SK-N-SH (cell line): ENCODE measurements at regions not wholly inside any gene's neighbourhood (a gene's known extent, or its start where the extent isn't known, plus 50 kb on each side); places are given as distances from the start of the nearest gene placed in this dataset.
"Not testable (repeated sequence)": the region's sequence is repeated elsewhere in the genome, so short reads cannot be mapped to it uniquely, and the experiment has no call there.

ENCODE experiments used
- CTCF ChIA-PET: fragments of 300-600, 350-600 bp; formaldehyde crosslinking; extraction: SDS; loops from one replicate; lab custom pipeline; 2021; lab: Yijun Ruan, JAX
- POLR2A ChIA-PET: fragments of 350-600 bp; sonication (Branson Sonifier 250); formaldehyde crosslinking; extraction: SDS; loops from one replicate; lab custom pipeline; 2020; ENCODE audit warnings: antibody characterized with exemption, inconsistent platforms; lab: Yijun Ruan, JAX
- DNase-seq: peaks from one replicate; pipeline ENCODE4 v3.0.0; 2012
- H2AFZ ChIP-seq: fragments of 200-600 bp; sonication (generic); 2 replicates; pipeline ENCODE4 v1.8.1; 2016; ENCODE audit warnings: antibody characterized with exemption, mild to moderate bottlenecking, low read depth
- H3F3A ChIP-seq: fragments of 200-600 bp; sonication (generic); replicated peaks from 2 replicates; pipeline ENCODE3; 2016; ENCODE audit warnings: antibody characterized with exemption, mild to moderate bottlenecking; ENCODE audit not compliant: insufficient read depth
- H3K27ac ChIP-seq, 2 experiments: fragments of 200-500 bp in 1 of 2; fragments of 200-600 bp in 1 of 2; sonication (Bioruptor generic) in 1 of 2; sonication (generic), shearing (Covaris generic) in 1 of 2; 2 replicates each; pipeline versions ENCODE4 v1.5.1 to v1.6.1; 2014 to 2016; ENCODE audit warnings: low read depth in 2 of 2, inconsistent platforms in 1 of 2, low read length in 1 of 2, mild to moderate bottlenecking in 1 of 2, mixed read lengths in 1 of 2
- H3K27me3 ChIP-seq: fragments of 200-600 bp; sonication (generic), shearing (Covaris generic); 2 replicates; pipeline ENCODE4 v1.6.1; 2016; ENCODE audit warnings: mixed run types; ENCODE audit not compliant: insufficient read depth
- H3K36me3 ChIP-seq, 2 experiments: fragments of 200-500 bp in 1 of 2; fragments of 200-600 bp in 1 of 2; sonication (Bioruptor generic) in 1 of 2; sonication (generic) in 1 of 2; replicated peaks in 1 of 2; 2 replicates each; pipeline versions ENCODE3 to v1.5.1; 2014 to 2016; ENCODE audit warnings: low read length in 1 of 2, mild to moderate bottlenecking in 1 of 2; ENCODE audit not compliant: insufficient read depth in 2 of 2, control insufficient read depth in 1 of 2
- H3K4me1 ChIP-seq, 2 experiments: fragments of 200-500 bp in 1 of 2; fragments of 200-600 bp in 1 of 2; sonication (Bioruptor generic) in 1 of 2; sonication (generic), shearing (Covaris generic) in 1 of 2; 2 replicates each; pipeline versions ENCODE4 v1.5.1 to v1.6.1; 2014 to 2016; ENCODE audit warnings: low read depth in 1 of 2, low read length in 1 of 2, mixed run types in 1 of 2; ENCODE audit not compliant: insufficient read depth in 2 of 2, control insufficient read depth in 1 of 2
- H3K4me2 ChIP-seq: fragments of 200-600 bp; sonication (generic), shearing (Covaris generic); 2 replicates; pipeline ENCODE4 v1.6.1; 2017; ENCODE audit warnings: mixed run types
- H3K4me3 ChIP-seq, 2 experiments: fragments of 200-500 bp in 1 of 2; fragments of 200-600 bp in 1 of 2; sonication (Bioruptor generic) in 1 of 2; sonication (generic), shearing (Covaris generic) in 1 of 2; 2 replicates each; pipeline versions ENCODE4 v1.5.1 to v1.8.1; 2014 to 2016; ENCODE audit warnings: low read depth in 2 of 2, inconsistent platforms in 1 of 2, low read length in 1 of 2, mild to moderate bottlenecking in 1 of 2, mixed read lengths in 1 of 2, moderate library complexity in 1 of 2
- H3K79me2 ChIP-seq: fragments of 200-600 bp; sonication (generic); 2 replicates; pipeline ENCODE4 v1.8.1; 2017; ENCODE audit warnings: mild to moderate bottlenecking; ENCODE audit not compliant: insufficient read depth
- H3K9ac ChIP-seq: fragments of 200-600 bp; sonication (generic); 2 replicates; pipeline ENCODE4 v1.6.1; 2017; ENCODE audit warnings: mixed run types
- H3K9me2 ChIP-seq: fragments of 200-600 bp; sonication (generic); 2 replicates; pipeline ENCODE4 v1.6.1; 2017; ENCODE audit warnings: mixed run types
- H3K9me3 ChIP-seq: fragments of 200-600 bp; sonication (generic); 2 replicates; pipeline ENCODE4 v1.6.1; 2017; ENCODE audit warnings: mixed run types, mild to moderate bottlenecking, moderate library complexity
- H4K20me1 ChIP-seq: fragments of 200-600 bp; sonication (generic); 2 replicates; pipeline ENCODE4 v1.6.1; 2017; ENCODE audit warnings: mild to moderate bottlenecking, mixed run types; ENCODE audit not compliant: insufficient read depth
- CTCF ChIP-seq: fragments of 200-600 bp; sonication (generic); IDR thresholded peaks from 2 replicates; pipeline ENCODE4 v1.6.1; 2017; ENCODE audit warnings: antibody characterized with exemption, mild to moderate bottlenecking, moderate library complexity
- EZH2phosphoT487 ChIP-seq: fragments of 200-600 bp; sonication (generic); IDR thresholded peaks from 2 replicates; pipeline ENCODE4 v1.6.1; 2017; ENCODE audit warnings: low read depth, mixed run types, mild to moderate bottlenecking, antibody characterized with exemption, moderate library complexity, borderline replicate concordance
- FOXM1 ChIP-seq: IDR thresholded peaks from 2 replicates; pipeline ENCODE4 v1.4.0; 2012; ENCODE audit warnings: low read depth, mild to moderate bottlenecking
- GATA2 ChIP-seq: sonication (generic); formaldehyde crosslinking; IDR thresholded peaks from 2 replicates; pipeline ENCODE4 v1.5.0; 2020; ENCODE audit warnings: mild to moderate bottlenecking, missing genetic modification reagents
- MAX ChIP-seq: IDR thresholded peaks from 2 replicates; pipeline ENCODE4 v1.4.0; 2012; ENCODE audit warnings: low read depth
- PBX3 ChIP-seq: IDR thresholded peaks from 2 replicates; pipeline ENCODE4; 2012
- RAD21 ChIP-seq: IDR thresholded peaks from 2 replicates; pipeline ENCODE4 v1.6.1; 2012; ENCODE audit warnings: mild to moderate bottlenecking, low read length
- RFX5 ChIP-seq: IDR thresholded peaks from 2 replicates; pipeline ENCODE4 v1.6.1; 2012; ENCODE audit warnings: mild to moderate bottlenecking, improper control_type of control experiment, low read length
- SIN3A ChIP-seq: IDR thresholded peaks from 2 replicates; pipeline ENCODE4 v1.6.1; 2012; ENCODE audit warnings: low read depth, mild to moderate bottlenecking, low read length, moderate library complexity, borderline replicate concordance
- TAF1 ChIP-seq: IDR thresholded peaks from 2 replicates; pipeline ENCODE4 v1.6.1; 2012; ENCODE audit warnings: low read depth, mild to moderate bottlenecking, low read length, moderate library complexity, borderline replicate concordance
- TCF12 ChIP-seq: IDR thresholded peaks from 2 replicates; pipeline ENCODE4 v1.4.0; 2012
- WGBS: methylation state at CpG from one replicate; pipeline ENCODE4 v1.1.6; 2017; ENCODE audit warnings: low lambda C conversion rate; 5-methylcytosine and 5-hydroxymethylcytosine counted together

- DNase-seq: no peak
- Histone ChIP-seq H3K36me3 (no peaks in the 10 kb centered on the region), H3K27me3 (no peaks in the 10 kb centered on the region), H4K20me1 (no peaks in the 10 kb centered on the region), H3K27ac (no peak overlapping the region), H3F3A (no peaks in the 10 kb centered on the region), H3K4me1 (no peaks in the 10 kb centered on the region), H3K4me2 (no peak overlapping the region), H3K9ac (no peak overlapping the region), H2AFZ (no peak overlapping the region), H3K4me3 (no peak overlapping the region), H3K79me2 (no peaks in the 10 kb centered on the region), H3K9me3 (no peaks in the 10 kb centered on the region), H3K9me2 (no peaks in the 10 kb centered on the region)
- no peak for TF ChIP-seq RAD21
- TF ChIP-seq MAX: no peak
- TF ChIP-seq GATA2 (CRISPR knock-in tag): no peak
- no peak for TF ChIP-seq TCF12
- no peak for TF ChIP-seq RFX5
- no peak for TF ChIP-seq PBX3
- no peak for TF ChIP-seq SIN3A
- no peak for TF ChIP-seq EZH2phosphoT487
- ChIA-PET CTCF (interaction anchor here (0.6 kb wide), 1 partner anchor 387 kb away, joined by 4 read pairs; no protein-coding TSS in a partner anchor), POLR2A (no interaction called here)
- 23% methylated on average over 1 of the region's 1 CpG for WGBS
Observed at GRCh38 chr18:34400834-34401233, 176.1 kb upstream of the NOL4 start.

- Histone ChIP-seq H3K27ac (no peak overlapping the region), H3K36me3 (no peaks in the 10 kb centered on the region), H3K9me3 (no peaks in the 10 kb centered on the region), H3K79me2 (no peaks in the 10 kb centered on the region), H3F3A (no peaks in the 10 kb centered on the region), H3K4me3 (no peak overlapping the region), H3K9me2 (no peaks in the 10 kb centered on the region), H4K20me1 (no peaks in the 10 kb centered on the region), H3K4me1 (no peaks in the 10 kb centered on the region), H3K9ac (no peak overlapping the region), H2AFZ (no peak overlapping the region), H3K4me2 (no peak overlapping the region), H3K27me3 (no peaks in the 10 kb centered on the region)
- no peak for DNase-seq
- TF ChIP-seq TAF1 (no peak), GATA2 (CRISPR knock-in tag) (no peak), CTCF (no peak), MAX (no peak), FOXM1 (no peak)
- POLR2A ChIA-PET: no interaction called here
- WGBS: 33% methylated on average over 2 of the region's 2 CpGs
- CTCF ChIA-PET: no interaction called here
Observed at GRCh38 chr18:34401775-34402174, 177.1 kb upstream of the NOL4 start.

- DNase-seq, H3K4me3 ChIP-seq, H3K27me3 ChIP-seq, H3K4me1 ChIP-seq, H3K4me2 ChIP-seq, H4K20me1 ChIP-seq, POLR2A ChIA-PET, H3K36me3 ChIP-seq, H2AFZ ChIP-seq, CTCF ChIA-PET, H3K9me2 ChIP-seq, H3K79me2 ChIP-seq, H3K9ac ChIP-seq, H3F3A ChIP-seq, H3K9me3 ChIP-seq, H3K27ac ChIP-seq: not testable (repeated sequence)
- WGBS: 68% methylated on average over 12 of the region's 12 CpGs
Observed at GRCh38 chr18:34407471-34407870, 182.8 kb upstream of the NOL4 start.
